Lower lobe of right lung (tissue), 2 donors: ENCODE measurements at regions not wholly inside any gene's neighbourhood (a gene's known extent, or its start where the extent isn't known, plus 50 kb on each side); places are given as distances from the start of the nearest gene placed in this dataset.

Experiments used
- ATAC-seq, 2 donors: fragments of 200-7000 bp; cut with Tn5 transposase; one replicate each; pipeline ENCODE4 v1.9.1; 2020 to 2022; ENCODE audit warnings: mild to moderate bottlenecking in 2 of 2, moderate library complexity in 2 of 2
- DNase-seq: peaks from one replicate; pipeline ENCODE4 v3.0.0-alpha.2; 2020
- H3K27ac ChIP-seq: fragments of 200-600 bp; one replicate; pipeline ENCODE4 v1.8.0; 2022
- H3K27me3 ChIP-seq: fragments of 200-600 bp; one replicate; pipeline ENCODE4 v1.8.0; 2022; ENCODE audit warnings: low read depth
- H3K36me3 ChIP-seq: fragments of 200-600 bp; one replicate; pipeline ENCODE4 v1.8.0; 2022; ENCODE audit warnings: mild to moderate bottlenecking
- H3K4me1 ChIP-seq: fragments of 200-600 bp; one replicate; pipeline ENCODE4 v1.8.0; 2022
- H3K4me3 ChIP-seq: fragments of 200-600 bp; one replicate; pipeline ENCODE4 v1.8.0; 2022; ENCODE audit warnings: mild to moderate bottlenecking
- H3K9me3 ChIP-seq: fragments of 200-600 bp; one replicate; pipeline ENCODE4 v1.8.0; 2022
- CTCF ChIP-seq: fragments of 200-600 bp; IDR thresholded peaks from one replicate; pipeline ENCODE4 v1.8.0; 2022; ENCODE audit warnings: antibody characterized with exemption, mild to moderate bottlenecking
- intact Hi-C: fragments of 100-400 bp; cut with DNase I; formaldehyde crosslinking; loops from one replicate; pipeline ENCODE4 v1.11.0; 2022
- donor health status: DM: no; HTN: yes; CAD: no; lungs with severe emphysema.

- DNase-seq: no peak
- Histone ChIP-seq H3K4me3 (no peak overlapping the region), H3K4me1 (no peaks in the 10 kb centered on the region), H3K27ac (no peak overlapping the region), H3K9me3 (no peaks in the 10 kb centered on the region), H3K36me3 (no peaks in the 10 kb centered on the region), H3K27me3 (no peaks in the 10 kb centered on the region)
- ATAC-seq: no peak
- no peak for TF ChIP-seq CTCF
- intact Hi-C loops: no loop called here
Observed at GRCh38 chr3:1954632-1955031, 144.0 kb upstream of the CNTN4 start.

GRCh38 chr3:1955170-1955569 lies 143.5 kb upstream of the CNTN4 start:
- Histone ChIP-seq H3K9me3 (no peaks in the 10 kb centered on the region), H3K4me1 (no peaks in the 10 kb centered on the region), H3K4me3 (no peak overlapping the region), H3K36me3 (no peaks in the 10 kb centered on the region), H3K27ac (no peak overlapping the region), H3K27me3 (no peaks in the 10 kb centered on the region)
- TF ChIP-seq CTCF: no peak
- intact Hi-C loops: no loop called here
- DNase-seq (no peak), ATAC-seq (no peak)

GRCh38 chr3:1955750-1956149 lies 142.9 kb upstream of the CNTN4 start:
- H3K4me3 ChIP-seq: no peak overlapping the region
- ATAC-seq (no peak), DNase-seq (no peak)
- intact Hi-C loops: no loop called here
- no peaks in the 10 kb centered on the region for H3K27me3 ChIP-seq
- no peak overlapping the region for H3K27ac ChIP-seq
- no peak for TF ChIP-seq CTCF
- H3K9me3 ChIP-seq: no peaks in the 10 kb centered on the region
- H3K4me1 ChIP-seq: no peaks in the 10 kb centered on the region
- no peaks in the 10 kb centered on the region for H3K36me3 ChIP-seq

GRCh38 chr3:1960506-1960905 lies 138.2 kb upstream of the CNTN4 start:
- no peak overlapping the region for H3K27ac ChIP-seq
- TF ChIP-seq CTCF: no peak
- no peaks in the 10 kb centered on the region for H3K9me3 ChIP-seq
- H3K4me1 ChIP-seq: no peaks in the 10 kb centered on the region
- no peak overlapping the region for H3K4me3 ChIP-seq
- no peaks in the 10 kb centered on the region for H3K36me3 ChIP-seq
- H3K27me3 ChIP-seq: no peaks in the 10 kb centered on the region
- no peak for ATAC-seq
- intact Hi-C loops: no loop called here
- no peak for DNase-seq

DNA sequence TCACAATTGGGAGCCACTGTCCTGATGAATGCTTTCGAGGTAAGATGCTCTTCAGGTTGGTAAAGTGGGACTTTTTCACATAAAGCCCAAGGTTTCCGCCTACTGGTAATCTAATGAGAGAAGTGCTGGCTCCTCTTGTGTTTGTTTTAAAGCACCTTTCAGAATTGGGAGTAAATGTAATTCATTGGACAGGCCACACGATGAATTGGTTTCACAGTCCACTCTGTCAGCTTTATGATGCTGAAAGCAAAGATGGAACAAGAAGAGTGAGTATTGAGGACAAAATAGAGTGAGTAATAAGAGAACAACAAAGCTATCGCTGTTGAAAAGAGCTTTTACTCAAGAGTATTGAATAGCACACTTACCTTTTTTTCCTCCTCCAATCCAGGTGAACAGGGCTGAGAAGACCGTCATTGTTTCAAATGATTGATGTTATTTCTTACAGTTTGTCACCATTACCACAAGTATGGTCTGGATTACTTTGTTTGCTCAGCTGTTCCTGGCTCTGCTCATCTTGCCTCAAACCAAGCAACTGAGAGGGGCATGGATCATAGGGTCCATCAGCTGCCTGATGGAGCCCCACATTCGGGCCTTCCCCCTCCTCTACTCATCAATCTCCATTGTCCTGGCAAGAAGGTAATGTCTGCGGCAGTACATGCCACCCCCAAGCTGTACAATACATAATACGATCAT lies 136.1 kb upstream of the CNTN4 start:
- H3K4me3 ChIP-seq: no peak overlapping the region
- no peaks in the 10 kb centered on the region for H3K36me3 ChIP-seq
- no peak overlapping the region for H3K27ac ChIP-seq
- intact Hi-C loops: no loop called here
- H3K9me3 ChIP-seq: no peaks in the 10 kb centered on the region
- no peak for TF ChIP-seq CTCF
- DNase-seq (no peak), ATAC-seq (no peak)
- no peaks in the 10 kb centered on the region for H3K4me1 ChIP-seq
- no peaks in the 10 kb centered on the region for H3K27me3 ChIP-seq
